ENCODE measurements at regions not wholly inside any gene's neighbourhood (a gene's known extent, or its start where the extent isn't known, plus 50 kb on each side); places are given as distances from the start of the nearest gene placed in this dataset.
A peak's percentile ranks its signal among the peaks of the same experiment; 100 is the strongest.

- intact Hi-C loops (cut with DNase I; ENCODE audit: low total_unique reads), result no loop called here
- H3K4me3 ChIP-seq, result no peak overlapping the region
- H3K4me1 ChIP-seq, result no peaks in the 10 kb centered on the region
- TF ChIP-seq EP300 (IDR thresholded peaks at IDR 0.05) (no peak), POLR2A (IDR thresholded peaks at IDR 0.05) (no peak)
- no peak for DNase-seq
- peaks cover 0 to 4% (median 0%) of the 10 kb centered on the region in 4 donors for H3K9me3 ChIP-seq
- no peak overlapping the region for H3K27ac ChIP-seq
- H3K36me3 ChIP-seq, result no peaks in the 10 kb centered on the region
- H3K27me3 ChIP-seq, result no peaks in the 10 kb centered on the region
Observed at GRCh38 chr3:67923796-67924195, 269.4 kb upstream of the SUCLG2 start.

GRCh38 chr3:67920969-67921368 is 266.6 kb upstream of the SUCLG2 start:
- Histone ChIP-seq H3K9me3 (peaks cover 0 to 4% (median 0%) of the 10 kb centered on the region in 4 donors), H3K4me1 (no peaks in the 10 kb centered on the region), H3K27ac (no peak overlapping the region), H3K4me3 (no peak overlapping the region), H3K27me3 (no peaks in the 10 kb centered on the region), H3K36me3 (no peaks in the 10 kb centered on the region)
- intact Hi-C loops (cut with DNase I; ENCODE audit: low total_unique reads), result no loop called here
- 76 to 84% (median 78%) methylated on average over 7 of the region's 7 CpGs for WGBS, 5 donors
- DNase-seq, result no peak
- TF ChIP-seq POLR2A (IDR thresholded peaks at IDR 0.05), result no peak
- TF ChIP-seq, protein P1, sequence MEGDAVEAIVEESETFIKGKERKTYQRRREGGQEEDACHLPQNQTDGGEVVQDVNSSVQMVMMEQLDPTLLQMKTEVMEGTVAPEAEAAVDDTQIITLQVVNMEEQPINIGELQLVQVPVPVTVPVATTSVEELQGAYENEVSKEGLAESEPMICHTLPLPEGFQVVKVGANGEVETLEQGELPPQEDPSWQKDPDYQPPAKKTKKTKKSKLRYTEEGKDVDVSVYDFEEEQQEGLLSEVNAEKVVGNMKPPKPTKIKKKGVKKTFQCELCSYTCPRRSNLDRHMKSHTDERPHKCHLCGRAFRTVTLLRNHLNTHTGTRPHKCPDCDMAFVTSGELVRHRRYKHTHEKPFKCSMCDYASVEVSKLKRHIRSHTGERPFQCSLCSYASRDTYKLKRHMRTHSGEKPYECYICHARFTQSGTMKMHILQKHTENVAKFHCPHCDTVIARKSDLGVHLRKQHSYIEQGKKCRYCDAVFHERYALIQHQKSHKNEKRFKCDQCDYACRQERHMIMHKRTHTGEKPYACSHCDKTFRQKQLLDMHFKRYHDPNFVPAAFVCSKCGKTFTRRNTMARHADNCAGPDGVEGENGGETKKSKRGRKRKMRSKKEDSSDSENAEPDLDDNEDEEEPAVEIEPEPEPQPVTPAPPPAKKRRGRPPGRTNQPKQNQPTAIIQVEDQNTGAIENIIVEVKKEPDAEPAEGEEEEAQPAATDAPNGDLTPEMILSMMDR (IDR thresholded peaks at IDR 0.05), result no peak

- 59 to 74% (median 72%) methylated on average over 1 of the region's 1 CpG for WGBS, 5 donors
- DNase-seq, result no peak
- no peak overlapping the region for H3K27ac ChIP-seq
- H3K4me1 ChIP-seq, result no peaks in the 10 kb centered on the region
- H3K36me3 ChIP-seq, result no peaks in the 10 kb centered on the region
- H3K4me3 ChIP-seq, result no peak overlapping the region
- TF ChIP-seq POLR2AphosphoS5 (IDR thresholded peaks at IDR 0.05), result no peak
- TF ChIP-seq, protein P1 (IDR thresholded peaks at IDR 0.05), result no peak
- TF ChIP-seq POLR2A (IDR thresholded peaks at IDR 0.05), result no peak
- no peak for TF ChIP-seq EP300 (IDR thresholded peaks at IDR 0.05)
- no peaks in the 10 kb centered on the region for H3K27me3 ChIP-seq
- peaks cover 0 to 4% (median 0%) of the 10 kb centered on the region in 4 donors for H3K9me3 ChIP-seq
- intact Hi-C loops (cut with DNase I; ENCODE audit: low total_unique reads), result no loop called here
Observed at GRCh38 chr3:67920311-67920710, 265.9 kb upstream of the SUCLG2 start.

DNA sequence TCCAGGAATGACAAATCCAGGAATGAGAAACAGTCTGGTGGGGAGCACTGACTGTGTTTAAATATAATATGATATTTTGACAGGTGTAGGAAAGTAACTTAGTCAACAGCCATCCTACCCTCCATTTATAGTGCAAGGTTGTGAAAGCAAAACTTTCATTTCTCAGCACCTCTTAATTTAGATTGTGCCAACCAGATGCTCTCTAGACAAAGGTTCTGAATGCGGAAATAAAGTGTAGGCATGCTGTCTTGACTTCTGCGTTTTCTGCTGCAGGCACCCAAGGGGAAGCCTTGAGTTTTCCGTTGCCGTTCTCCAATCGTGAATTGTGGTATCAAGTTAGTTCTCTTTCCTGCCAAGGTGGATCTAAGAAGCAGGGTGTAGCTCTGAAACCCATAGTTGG is 261.9 kb upstream of the SUCLG2 start:
- DNase-seq, result peak in 1 of 2 donors; percentile 6
- Histone ChIP-seq H3K4me3 (no peak overlapping the region), H3K9me3 (no peaks in the 10 kb centered on the region), H3K36me3 (no peaks in the 10 kb centered on the region), H3K27ac (no peak overlapping the region), H3K27me3 (no peaks in the 10 kb centered on the region), H3K4me1 (no peaks in the 10 kb centered on the region)
- intact Hi-C loops (cut with DNase I; ENCODE audit: low total_unique reads), result no loop called here
- TF ChIP-seq POLR2A (IDR thresholded peaks at IDR 0.05) (no peak), EP300 (IDR thresholded peaks at IDR 0.05) (no peak), POLR2AphosphoS5 (IDR thresholded peaks at IDR 0.05) (no peak)
- TF ChIP-seq, protein P1 (IDR thresholded peaks at IDR 0.05), result no peak
- 82 to 96% (median 95%) methylated on average over 5 of the region's 5 CpGs for WGBS, 5 donors

DNA sequence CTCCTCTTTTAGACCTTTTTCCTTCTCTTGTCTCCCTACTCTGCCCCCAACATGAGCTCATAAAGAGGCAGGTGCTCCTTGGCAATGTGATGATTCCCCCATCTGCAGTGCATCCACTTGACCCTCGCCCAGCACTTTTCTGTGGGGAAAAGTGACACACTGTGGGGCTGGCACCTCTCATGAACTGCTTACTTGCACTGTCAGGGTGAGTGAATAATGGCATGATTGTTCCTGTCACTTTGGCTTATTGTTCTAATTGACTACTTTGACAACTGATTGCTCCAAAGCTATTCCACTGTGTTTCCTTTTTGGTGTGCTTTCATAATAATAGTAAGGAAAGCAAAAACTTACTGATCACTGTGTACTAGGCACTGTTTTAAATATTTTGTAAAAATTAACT is 253.3 kb upstream of the SUCLG2 start:
- no peaks in the 10 kb centered on the region for H3K4me1 ChIP-seq
- intact Hi-C loops (cut with DNase I; ENCODE audit: low total_unique reads), result no loop called here
- H3K4me3 ChIP-seq, result no peak overlapping the region
- DNase-seq, result no peak
- H3K27me3 ChIP-seq, result no peaks in the 10 kb centered on the region
- no peaks in the 10 kb centered on the region for H3K36me3 ChIP-seq
- no peaks in the 10 kb centered on the region for H3K9me3 ChIP-seq
- WGBS, 5 donors, result 54 to 79% (median 70%) methylated on average over 1 of the region's 1 CpG
- TF ChIP-seq POLR2AphosphoS5 (IDR thresholded peaks at IDR 0.05) (no peak), EP300 (IDR thresholded peaks at IDR 0.05) (no peak), POLR2A (IDR thresholded peaks at IDR 0.05) (no peak)
- TF ChIP-seq, protein P1 (IDR thresholded peaks at IDR 0.05), result no peak
- H3K27ac ChIP-seq, result no peak overlapping the region
